Mucosa of rectum (tissue), 2 donors: ENCODE measurements at regions not wholly inside any gene's neighbourhood (a gene's known extent, or its start where the extent isn't known, plus 50 kb on each side); places are given as distances from the start of the nearest gene placed in this dataset.

Source experiments
- H3K27ac ChIP-seq, 2 donors: one replicate each; pipeline ENCODE4 v1.7.0; 2013; ENCODE audit warnings: inconsistent platforms in 2 of 2, low read depth in 2 of 2, low read length in 2 of 2
- H3K27me3 ChIP-seq, 2 donors: one replicate each; pipeline ENCODE4 v1.7.0; 2013; ENCODE audit warnings: low read length in 2 of 2; ENCODE audit not compliant: control insufficient read depth in 2 of 2, insufficient read depth in 2 of 2
- H3K36me3 ChIP-seq, 2 donors: one replicate each; pipeline ENCODE4 v1.7.0; 2013; ENCODE audit warnings: low read length in 2 of 2; ENCODE audit not compliant: control insufficient read depth in 2 of 2, insufficient read depth in 2 of 2
- H3K4me1 ChIP-seq, 2 donors: one replicate each; pipeline ENCODE4 v1.7.0; 2013; ENCODE audit warnings: low read length in 2 of 2, mild to moderate bottlenecking in 1 of 2; ENCODE audit not compliant: control insufficient read depth in 2 of 2, insufficient read depth in 2 of 2
- H3K4me3 ChIP-seq, 2 donors: one replicate each; pipeline ENCODE4 v1.7.0; 2013; ENCODE audit warnings: low read length in 2 of 2
- H3K9ac ChIP-seq, 2 donors: one replicate each; pipeline ENCODE4 v1.7.0; 2013; ENCODE audit warnings: low read length in 2 of 2, low read depth in 1 of 2, mild to moderate bottlenecking in 1 of 2
- H3K9me3 ChIP-seq, 2 donors: one replicate each; pipeline ENCODE4 v1.7.0; 2013; ENCODE audit warnings: low read length in 2 of 2; ENCODE audit not compliant: control insufficient read depth in 2 of 2
- donor health status: healthy.
- donor health status: Normal muscosa, but diverticular disease.

DNA sequence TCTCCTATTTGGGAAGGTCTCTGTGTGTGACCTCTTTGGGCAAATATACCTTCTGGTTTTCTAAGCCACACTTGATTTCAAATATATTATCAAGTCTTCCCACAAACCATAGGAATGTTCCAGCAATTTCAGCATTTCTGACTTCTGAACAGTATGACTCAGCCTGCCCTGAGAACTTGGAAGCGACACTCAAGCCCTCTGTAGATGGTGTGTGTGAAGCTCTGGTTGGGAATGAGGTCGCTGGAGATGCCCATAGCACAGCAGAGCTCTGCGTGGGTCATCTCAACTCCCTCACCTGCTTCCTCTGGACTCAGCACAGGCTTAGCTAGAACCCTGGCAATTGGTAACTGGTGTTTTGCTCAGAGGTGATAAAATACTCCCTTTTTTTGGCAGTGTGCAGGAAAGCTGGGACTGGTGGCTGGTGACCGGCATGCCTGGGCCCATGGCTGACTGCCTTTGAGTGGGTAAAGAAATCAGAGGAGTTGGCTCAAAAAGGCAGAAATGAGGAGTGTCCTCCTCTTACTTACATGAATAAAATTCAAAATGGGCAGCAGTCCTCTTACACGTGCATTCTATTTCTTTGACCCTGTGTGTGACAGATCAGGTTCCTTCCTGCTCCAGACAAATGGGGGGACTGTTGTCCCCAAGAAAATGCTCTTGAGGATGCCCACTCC lies 87.5 kb upstream of the NRP1 start:
- H3K36me3 ChIP-seq: no peaks in the 10 kb centered on the region
- H3K4me3 ChIP-seq: no peak overlapping the region
- H3K27me3 ChIP-seq: no peaks in the 10 kb centered on the region
- no peak overlapping the region for H3K9ac ChIP-seq
- H3K4me1 ChIP-seq: no peaks in the 10 kb centered on the region
- no peaks in the 10 kb centered on the region for H3K9me3 ChIP-seq
- no peak overlapping the region for H3K27ac ChIP-seq

DNA sequence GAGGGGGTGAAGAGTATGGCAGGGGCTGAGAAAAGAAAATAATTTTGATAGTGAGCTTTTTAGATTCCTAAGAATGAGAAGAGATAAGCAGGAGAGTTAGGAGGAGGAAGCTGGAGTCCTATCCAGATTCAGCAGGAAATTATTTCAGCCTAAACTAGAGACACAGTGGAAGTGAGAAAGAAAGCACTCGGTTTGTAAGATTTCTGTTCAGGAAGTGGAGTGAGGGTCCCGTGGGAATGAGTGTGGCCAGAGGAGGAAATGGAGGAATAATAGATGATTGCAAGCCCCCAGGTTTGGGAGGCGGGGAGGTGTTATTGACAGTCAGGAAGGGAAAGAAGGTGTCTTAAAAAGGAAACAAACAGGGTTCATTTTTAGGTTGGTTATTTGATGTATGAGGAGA lies 84.8 kb upstream of the NRP1 start:
- Histone ChIP-seq H3K27me3 (no peaks in the 10 kb centered on the region), H3K9me3 (no peaks in the 10 kb centered on the region), H3K27ac (no peak overlapping the region), H3K4me1 (no peaks in the 10 kb centered on the region), H3K4me3 (no peak overlapping the region), H3K36me3 (no peaks in the 10 kb centered on the region), H3K9ac (no peak overlapping the region)

DNA sequence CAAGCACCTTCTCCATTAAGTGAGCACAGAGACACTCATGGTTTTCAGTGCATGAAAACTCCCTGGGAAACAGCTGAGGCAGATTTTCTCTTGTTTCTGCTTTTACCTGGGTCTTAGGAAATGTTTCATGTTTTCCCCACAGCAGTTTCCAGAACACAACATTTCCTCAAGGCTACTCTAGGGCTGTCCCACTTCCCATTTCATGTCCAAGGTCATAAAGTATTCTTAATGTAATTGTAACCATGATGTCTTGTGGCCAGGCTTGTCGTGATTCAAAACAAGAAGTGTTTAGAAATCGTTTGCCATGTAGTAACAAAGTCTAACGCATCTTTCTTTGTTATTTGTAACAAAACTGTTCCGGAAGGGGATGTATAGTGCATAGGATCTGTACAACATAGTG lies 83.8 kb upstream of the NRP1 start:
- no peaks in the 10 kb centered on the region for H3K27me3 ChIP-seq
- no peaks in the 10 kb centered on the region for H3K9me3 ChIP-seq
- no peaks in the 10 kb centered on the region for H3K4me1 ChIP-seq
- no peak overlapping the region for H3K27ac ChIP-seq
- H3K4me3 ChIP-seq: no peak overlapping the region
- H3K9ac ChIP-seq: no peak overlapping the region
- no peaks in the 10 kb centered on the region for H3K36me3 ChIP-seq

DNA sequence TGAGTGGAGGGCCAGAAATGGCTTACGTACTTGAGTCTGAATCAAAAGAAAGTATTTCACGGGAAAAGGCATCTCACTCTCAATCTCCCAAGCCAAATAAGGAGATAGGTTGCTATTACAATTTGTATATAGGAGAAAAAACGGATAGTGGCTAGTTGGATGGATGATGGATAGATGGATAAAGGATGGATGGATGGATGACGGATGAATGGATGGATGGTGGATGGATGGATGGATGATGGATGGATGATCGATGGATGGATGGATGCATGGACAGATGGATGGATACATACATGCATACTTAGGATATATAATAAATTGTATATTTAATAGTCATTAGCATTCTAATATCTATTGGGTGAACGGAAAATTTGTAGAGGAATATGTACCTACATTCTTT lies 82.2 kb upstream of the NRP1 start:
- Histone ChIP-seq H3K27me3 (no peaks in the 10 kb centered on the region), H3K36me3 (no peaks in the 10 kb centered on the region), H3K4me1 (no peaks in the 10 kb centered on the region), H3K27ac (no peak overlapping the region), H3K4me3 (no peak overlapping the region), H3K9me3 (no peaks in the 10 kb centered on the region), H3K9ac (no peak overlapping the region)

DNA sequence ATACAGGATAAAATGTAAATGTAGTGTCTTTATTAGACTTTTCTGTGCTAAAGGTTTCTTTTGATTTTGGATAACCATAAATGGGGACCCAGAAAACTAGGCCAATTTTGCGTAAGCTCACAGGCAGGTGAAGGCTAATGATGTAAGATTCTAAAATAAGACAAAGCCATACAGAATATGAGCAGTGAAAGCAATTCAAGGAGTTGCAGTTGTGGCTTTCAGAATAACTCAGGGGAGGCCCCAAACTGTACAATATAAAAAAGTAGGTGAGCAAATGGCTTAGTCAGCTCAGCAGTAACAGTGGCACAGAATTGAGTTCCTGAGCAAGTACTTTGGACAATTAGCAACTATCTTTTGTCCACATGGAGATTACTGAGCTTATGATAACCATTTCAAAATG lies 81.7 kb upstream of the NRP1 start:
- H3K9ac ChIP-seq: no peak overlapping the region
- no peaks in the 10 kb centered on the region for H3K4me1 ChIP-seq
- H3K27ac ChIP-seq: no peak overlapping the region
- no peaks in the 10 kb centered on the region for H3K36me3 ChIP-seq
- no peaks in the 10 kb centered on the region for H3K9me3 ChIP-seq
- H3K4me3 ChIP-seq: no peak overlapping the region
- no peaks in the 10 kb centered on the region for H3K27me3 ChIP-seq

DNA sequence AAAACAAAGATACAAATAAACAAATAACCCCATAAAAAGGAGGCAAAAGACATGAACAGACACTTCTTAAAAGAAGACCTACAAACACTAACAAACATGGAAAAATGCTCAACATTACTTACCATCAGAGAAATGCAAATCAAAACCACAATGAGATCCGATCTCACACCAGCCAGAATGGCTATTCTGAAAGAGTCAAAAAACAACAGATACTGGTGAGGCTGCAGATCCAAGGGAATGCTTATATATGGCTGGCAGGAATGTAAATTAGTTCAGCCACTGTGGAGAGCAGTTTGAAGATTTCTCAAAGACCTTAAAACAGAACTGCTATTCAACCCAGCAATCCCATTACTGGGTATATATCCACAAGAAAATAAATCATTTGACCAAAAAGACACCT lies 80.4 kb upstream of the NRP1 start:
- H3K4me1 ChIP-seq: no peaks in the 10 kb centered on the region
- no peak overlapping the region for H3K4me3 ChIP-seq
- no peaks in the 10 kb centered on the region for H3K9me3 ChIP-seq
- no peaks in the 10 kb centered on the region for H3K36me3 ChIP-seq
- H3K27me3 ChIP-seq: no peaks in the 10 kb centered on the region
- H3K27ac ChIP-seq: no peak overlapping the region
- no peak overlapping the region for H3K9ac ChIP-seq

DNA sequence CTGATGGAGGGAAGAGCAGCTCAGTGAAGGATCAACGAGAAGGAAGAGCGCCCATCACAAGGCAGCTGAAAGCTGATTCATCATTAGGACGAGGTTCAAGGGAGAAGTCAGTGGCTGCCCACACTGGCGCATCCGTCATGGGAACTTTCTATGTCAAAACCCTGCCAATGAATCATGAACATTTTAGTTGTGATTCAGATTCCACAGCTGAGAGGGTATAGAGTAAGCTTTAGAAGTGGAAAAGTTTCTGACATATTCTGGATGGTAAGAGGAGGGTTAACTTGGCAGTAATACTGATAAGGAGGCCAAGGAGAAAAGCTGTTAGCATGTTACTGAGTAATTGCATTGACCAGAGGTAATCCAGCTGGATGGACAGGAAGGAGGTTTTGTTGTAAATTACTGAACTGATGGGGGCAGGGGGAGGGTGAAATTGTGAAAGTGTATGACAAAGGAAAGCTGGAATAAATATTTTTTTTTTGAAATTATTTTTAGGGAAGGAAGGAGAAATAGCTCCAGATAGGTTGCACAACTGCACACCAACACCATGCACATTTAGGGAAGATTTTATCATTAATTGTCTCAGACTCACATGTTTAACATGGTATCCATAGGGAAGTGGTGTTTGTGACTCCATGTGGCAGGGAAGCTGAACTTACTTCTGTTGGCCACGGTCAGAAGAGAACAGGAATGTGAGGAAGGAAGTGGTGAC lies 78.3 kb upstream of the NRP1 start:
- Histone ChIP-seq H3K27me3 (no peaks in the 10 kb centered on the region), H3K36me3 (no peaks in the 10 kb centered on the region), H3K4me3 (no peak overlapping the region), H3K9me3 (no peaks in the 10 kb centered on the region), H3K4me1 (no peaks in the 10 kb centered on the region), H3K9ac (no peak overlapping the region), H3K27ac (no peak overlapping the region)

DNA sequence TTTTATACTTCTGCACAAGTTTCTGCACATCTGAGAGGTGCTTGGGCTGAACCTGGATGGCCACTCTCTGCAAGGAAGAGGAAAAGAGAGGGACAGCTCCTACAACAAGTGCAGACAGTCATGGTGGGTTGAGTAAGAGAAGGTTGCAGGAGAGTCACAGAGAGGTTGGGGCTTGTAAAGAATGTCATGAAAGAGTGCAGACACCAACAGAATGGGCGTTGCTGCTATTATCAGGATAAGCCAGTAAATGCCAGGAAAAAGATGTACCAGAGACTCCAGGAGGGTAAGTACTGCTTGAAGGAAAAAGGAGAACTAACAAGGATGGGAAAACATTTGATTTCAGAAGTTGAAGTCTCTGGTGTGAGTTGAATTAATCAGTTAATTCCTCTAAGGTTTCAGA lies 77.8 kb upstream of the NRP1 start:
- Histone ChIP-seq H3K27me3 (no peaks in the 10 kb centered on the region), H3K9ac (no peak overlapping the region), H3K27ac (no peak overlapping the region), H3K36me3 (no peaks in the 10 kb centered on the region), H3K4me1 (no peaks in the 10 kb centered on the region), H3K4me3 (no peak overlapping the region), H3K9me3 (no peaks in the 10 kb centered on the region)

DNA sequence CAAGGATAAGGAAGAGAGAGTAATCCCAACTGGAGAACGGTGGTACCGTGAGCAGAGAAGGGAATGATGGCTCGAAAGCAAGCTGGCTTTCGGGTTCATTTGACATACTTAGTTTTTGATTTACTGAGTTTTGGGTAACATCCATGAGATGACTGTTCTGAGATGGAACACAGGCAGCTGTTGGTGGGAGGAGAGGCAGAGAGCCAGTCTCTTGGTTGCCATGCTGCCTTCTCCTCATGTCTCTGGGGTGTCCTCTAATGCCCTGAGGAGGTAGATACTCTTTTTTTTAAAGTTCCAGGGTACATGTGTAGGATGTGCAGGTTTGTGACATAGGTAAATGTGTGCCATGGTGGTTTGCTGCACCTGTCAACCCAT lies 76.4 kb upstream of the NRP1 start:
- no peaks in the 10 kb centered on the region for H3K27me3 ChIP-seq
- no peak overlapping the region for H3K27ac ChIP-seq
- H3K9me3 ChIP-seq: no peaks in the 10 kb centered on the region
- no peaks in the 10 kb centered on the region for H3K36me3 ChIP-seq
- no peak overlapping the region for H3K4me3 ChIP-seq
- no peaks in the 10 kb centered on the region for H3K4me1 ChIP-seq
- H3K9ac ChIP-seq: no peak overlapping the region

DNA sequence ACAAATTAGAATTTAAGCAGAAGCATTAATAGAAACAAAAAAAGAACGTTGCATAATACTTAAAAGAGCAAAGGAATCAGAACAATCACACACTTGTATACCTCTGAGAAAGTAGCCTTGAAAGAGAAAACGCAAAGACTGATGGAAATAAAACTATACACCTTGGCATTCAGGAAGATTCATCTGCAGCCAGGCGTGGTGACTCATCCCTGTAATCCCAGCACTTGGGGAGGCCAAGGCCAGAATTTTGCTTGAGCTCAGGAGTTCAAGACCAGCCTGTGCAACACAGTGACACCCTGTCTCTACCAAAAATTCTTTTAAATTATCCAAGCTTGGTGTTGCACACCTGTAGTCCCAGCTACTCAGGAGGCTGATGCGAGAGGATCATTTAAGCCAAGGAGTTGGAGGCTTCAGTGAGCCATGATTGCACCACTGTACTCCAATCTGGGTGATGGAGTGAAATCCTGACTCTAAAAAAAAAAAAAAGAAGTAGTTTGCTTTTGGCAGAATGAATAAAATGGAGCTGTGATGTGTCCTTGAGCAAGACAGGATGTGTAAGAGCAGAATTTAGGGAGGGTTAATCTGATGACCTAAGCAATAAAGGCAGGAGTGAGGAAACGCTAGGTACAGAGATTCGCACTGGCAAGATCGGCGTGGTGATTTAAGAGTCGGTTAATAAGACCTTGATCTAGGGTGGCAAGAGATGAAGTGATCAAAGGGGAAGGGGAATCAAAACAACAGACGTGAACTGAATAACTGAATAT lies 75.8 kb upstream of the NRP1 start:
- Histone ChIP-seq H3K4me1 (no peaks in the 10 kb centered on the region), H3K36me3 (no peaks in the 10 kb centered on the region), H3K4me3 (no peak overlapping the region), H3K27ac (no peak overlapping the region), H3K9ac (no peak overlapping the region), H3K27me3 (no peaks in the 10 kb centered on the region), H3K9me3 (no peaks in the 10 kb centered on the region)
